ENCODE measurements at regions not wholly inside any gene's neighbourhood (a gene's known extent, or its start where the extent isn't known, plus 50 kb on each side); places are given as distances from the start of the nearest gene placed in this dataset.

DNA sequence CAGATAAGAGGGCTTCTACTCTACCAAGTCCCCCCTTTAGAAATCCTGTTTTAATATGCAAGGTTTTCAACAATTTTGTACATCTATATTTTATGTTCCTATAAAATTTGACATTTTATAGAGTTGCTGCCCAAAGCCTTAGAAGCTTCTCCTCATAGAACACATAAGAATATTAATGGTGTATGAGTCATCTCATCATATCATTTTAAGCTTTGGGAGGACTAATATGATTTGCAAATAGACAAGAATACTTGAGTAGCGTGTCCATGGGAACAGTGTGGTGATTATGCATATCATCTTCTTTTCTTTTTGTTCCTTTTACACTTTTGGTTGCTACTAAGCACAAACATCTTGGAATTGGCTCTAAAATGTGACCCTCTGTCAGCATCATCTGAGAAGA, 56.7 kb upstream of the HUWE1 start:
- Histone ChIP-seq H3K27ac (no peak overlapping the region), H3K4me3 (no peak overlapping the region), H3K9me3 (replicated peaks in 1 of 3) (no peaks in the 10 kb centered on the region), H3K4me1 (replicated peaks in 1 of 2) (no peaks in the 10 kb centered on the region), H3K36me3 (replicated peaks in 1 of 2) (no peaks in the 10 kb centered on the region), H3K27me3 (no peaks in the 10 kb centered on the region)
- WGBS, 4 donors, result 73 to 90% (median 84%) methylated on average over 1 of the region's 1 CpG
- intact Hi-C loops (cut with DNase I), result no loop called here
- DNase-seq, result no peak
- no peak for TF ChIP-seq CTCF (IDR thresholded peaks at IDR 0.05)
- TF ChIP-seq POLR2A (IDR thresholded peaks at IDR 0.05), result no peak

- Histone ChIP-seq H3K9me3 (replicated peaks in 1 of 3) (no peaks in the 10 kb centered on the region), H3K27ac (no peak overlapping the region), H3K27me3 (peaks cover 14% of the 10 kb centered on the region), H3K4me3 (no peak overlapping the region), H3K36me3 (replicated peaks in 1 of 2) (no peaks in the 10 kb centered on the region), H3K4me1 (replicated peaks in 1 of 2) (no peaks in the 10 kb centered on the region)
- TF ChIP-seq POLR2A (IDR thresholded peaks at IDR 0.05) (no peak), CTCF (IDR thresholded peaks at IDR 0.05) (no peak)
- no peak for DNase-seq
- 87 to 94% (median 90%) methylated on average over 2 to 4 of the region's 4 CpGs; no CpG with 5 or more reads in 1 of the 4 donors for WGBS, 4 donors
- intact Hi-C loops (cut with DNase I), result no loop called here
Observed at GRCh38 chrX:53738370-53738906, 51.9 kb upstream of the HUWE1 start.

Small RNA genes lying in the stretch of these regions (small RNA-seq; reads per million reads assigned to genes)
- 0 reads per million in 2 donors for gene BX323845.1
- gene BX323845.2, result 0 reads per million in 2 donors
